ENCODE measurements at regions not wholly inside any gene's neighbourhood (a gene's known extent, or its start where the extent isn't known, plus 50 kb on each side); places are given as distances from the start of the nearest gene placed in this dataset.
A peak's percentile ranks its signal among the peaks of the same experiment; 100 is the strongest.
"Not testable (repeated sequence)": the region's sequence is repeated elsewhere in the genome, so short reads cannot be mapped to it uniquely, and the experiment has no call there.

- peak; percentile 40 for DNase-seq
Observed at GRCh38 chr6:6414931-6415330, 94.5 kb upstream of the F13A1 start.

- no peak for DNase-seq
Observed at GRCh38 chr6:6417475-6417874, 97.0 kb upstream of the F13A1 start.

GRCh38 chr6:6418421-6418820 lies 98.0 kb upstream of the F13A1 start:
- no peak for DNase-seq

GRCh38 chr6:6420107-6420506 lies 99.6 kb upstream of the F13A1 start:
- DNase-seq, result no peak

- peak; percentile 16 for DNase-seq
Observed at GRCh38 chr6:6434151-6434550, 113.7 kb upstream of the F13A1 start.

- no peak for DNase-seq
Observed at GRCh38 chr6:6434723-6435122, 114.3 kb upstream of the F13A1 start.

GRCh38 chr6:6436366-6436765 lies 115.9 kb upstream of the F13A1 start:
- no peak for DNase-seq

GRCh38 chr6:6436946-6437345 lies 116.5 kb upstream of the F13A1 start:
- DNase-seq, result peak; percentile 14

GRCh38 chr6:6438286-6438685 lies 117.8 kb upstream of the F13A1 start:
- DNase-seq, result peak; percentile 31

- no peak for DNase-seq
Observed at GRCh38 chr6:6439778-6440177, 119.3 kb upstream of the F13A1 start.

GRCh38 chr6:6452002-6452401 lies 131.5 kb upstream of the F13A1 start:
- no peak for DNase-seq

- DNase-seq, result no peak
Observed at GRCh38 chr6:6453186-6453585, 132.7 kb upstream of the F13A1 start.

- DNase-seq, result no peak
Observed at GRCh38 chr6:6455272-6455671, 133.2 kb upstream of the LY86 start.

- no peak for DNase-seq
Observed at GRCh38 chr6:6458172-6458571, 130.3 kb upstream of the LY86 start.

GRCh38 chr6:6459963-6460362 lies 128.6 kb upstream of the LY86 start:
- not testable (repeated sequence) for DNase-seq

GRCh38 chr6:6460416-6460815 lies 128.1 kb upstream of the LY86 start:
- no peak for DNase-seq

GRCh38 chr6:6461138-6461537 lies 127.4 kb upstream of the LY86 start:
- DNase-seq, result peak; percentile 50

- peak; percentile 3 for DNase-seq
Observed at GRCh38 chr6:6466967-6467761, 121.4 kb upstream of the LY86 start.

GRCh38 chr6:6469074-6469473 lies 119.4 kb upstream of the LY86 start:
- no peak for DNase-seq

- no peak for DNase-seq
Observed at GRCh38 chr6:6470123-6470522, 118.4 kb upstream of the LY86 start.

GRCh38 chr6:6471276-6471675 lies 117.2 kb upstream of the LY86 start:
- DNase-seq, result no peak

- no peak for DNase-seq
Observed at GRCh38 chr6:6474170-6474920, 114.2 kb upstream of the LY86 start.

- no peak for DNase-seq
Observed at GRCh38 chr6:6479785-6480184, 108.7 kb upstream of the LY86 start.

GRCh38 chr6:6482256-6482655 lies 106.3 kb upstream of the LY86 start:
- no peak for DNase-seq

Data from fibroblast of skin of abdomen (primary cell).